Fibroblast of the conjunctiva (primary cell): ENCODE measurements at regions not wholly inside any gene's neighbourhood (a gene's known extent, or its start where the extent isn't known, plus 50 kb on each side); places are given as distances from the start of the nearest gene placed in this dataset.

Experiments
- DNase-seq: peaks from one replicate; pipeline ENCODE4 v3.0.0-alpha.2; 2010; ENCODE audit warnings: low read depth

DNA sequence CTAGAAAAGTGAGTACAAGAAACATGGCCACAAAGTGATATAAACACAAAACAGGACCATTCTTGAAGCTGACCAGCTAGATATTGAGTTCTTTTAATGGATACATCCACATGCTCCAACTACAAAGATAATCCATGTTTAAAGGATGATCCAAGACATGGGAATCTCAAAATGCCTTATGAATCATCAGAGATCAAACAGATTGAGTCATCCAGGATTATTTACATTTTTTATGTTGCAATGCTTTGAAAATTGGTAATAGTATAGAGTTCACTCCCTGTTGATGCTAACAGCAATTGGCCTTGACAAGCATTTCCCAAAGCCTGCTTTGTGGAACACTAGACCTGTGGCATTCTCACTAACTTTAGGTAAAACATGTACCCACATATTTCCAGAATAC, 293.0 kb upstream of the TBX3 start:
- DNase-seq = peak; percentile 44

DNA sequence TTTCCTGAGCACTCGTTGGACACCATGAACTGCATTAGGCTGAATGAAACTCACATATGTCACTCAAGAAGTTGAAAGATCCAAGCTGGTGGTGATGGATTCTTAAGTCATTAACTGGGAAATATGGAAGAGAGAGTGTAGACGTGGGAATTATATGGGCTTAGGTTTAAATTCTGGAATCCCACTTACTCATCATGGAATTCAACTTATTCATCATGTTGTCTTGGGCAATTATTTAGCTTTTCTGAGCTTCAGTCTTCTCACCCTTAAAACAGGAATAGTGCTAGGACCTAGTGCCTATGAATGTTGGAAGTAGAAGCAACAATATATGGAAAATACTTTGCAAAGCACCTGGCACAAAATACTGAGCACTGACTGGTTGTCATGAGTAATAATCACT, 292.4 kb upstream of the TBX3 start:
- DNase-seq = no peak

DNA sequence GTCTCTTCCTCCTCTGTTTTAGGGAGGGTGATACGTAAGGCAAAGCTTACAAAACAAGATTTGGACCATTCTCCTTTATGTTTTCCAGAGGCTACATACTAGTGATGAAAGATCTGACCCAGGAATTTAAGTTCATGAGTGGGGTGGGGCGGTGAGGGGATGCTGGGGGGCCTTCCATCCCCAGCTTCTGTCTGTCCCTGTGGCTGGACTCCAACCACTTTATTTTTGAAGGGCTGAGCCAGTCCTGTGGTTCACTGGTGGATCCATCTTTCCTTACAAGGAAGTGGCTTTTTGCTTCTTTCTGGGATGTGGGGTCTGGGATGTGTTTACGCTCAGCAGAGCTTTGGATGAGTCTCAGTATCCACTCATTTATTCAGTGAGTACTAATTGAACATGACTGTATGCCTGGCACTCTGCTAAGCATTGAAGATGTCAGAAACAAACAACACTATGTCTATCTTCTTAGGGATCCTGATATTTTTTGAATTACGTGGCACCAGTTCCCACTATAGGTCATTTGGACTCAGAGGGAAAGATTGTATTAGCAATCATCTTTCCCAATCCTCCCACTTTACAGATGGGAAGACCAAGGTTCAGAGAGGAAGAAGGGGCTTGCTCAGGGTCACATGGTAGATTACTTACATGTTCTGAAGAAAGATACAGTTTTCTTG, 291.8 kb upstream of the TBX3 start:
- no peak for DNase-seq

DNA sequence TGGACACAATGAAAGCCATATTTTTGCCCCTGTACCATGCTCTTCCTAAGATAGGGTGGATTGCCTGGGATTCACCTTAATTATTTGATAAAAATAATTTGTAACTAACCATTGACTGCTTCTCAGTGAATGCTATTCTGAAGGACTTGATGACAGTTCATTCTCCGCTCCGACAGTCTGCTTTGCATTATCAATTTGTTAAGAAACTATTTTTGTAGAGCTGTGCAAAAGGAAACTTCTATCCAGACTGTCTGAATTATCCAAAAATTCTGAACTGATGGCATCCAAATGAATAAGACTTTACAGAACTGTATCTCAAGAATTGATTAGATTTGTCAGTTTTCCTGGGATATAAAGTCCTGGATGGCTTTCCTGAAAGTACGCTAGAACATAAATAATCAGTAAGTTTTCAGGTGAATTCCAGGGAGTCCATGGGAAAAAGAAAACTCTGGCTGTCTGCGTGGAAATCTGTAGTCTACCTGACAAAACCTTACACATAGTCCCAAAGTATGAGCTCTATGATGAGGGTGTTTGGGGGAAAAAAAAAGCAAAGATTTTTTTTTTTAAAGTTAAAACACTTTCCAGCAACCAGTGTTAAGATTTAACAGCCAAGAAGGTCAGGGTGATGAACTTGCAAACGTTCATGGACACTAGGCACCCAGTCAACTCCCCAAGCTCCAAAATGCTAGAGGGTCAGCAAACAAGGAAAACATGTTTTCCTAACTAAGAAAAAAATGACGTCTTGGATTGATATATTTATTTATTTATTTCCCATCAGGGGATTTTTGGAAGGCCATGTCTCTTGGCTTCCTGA, 291.1 kb upstream of the TBX3 start:
- no peak for DNase-seq

DNA sequence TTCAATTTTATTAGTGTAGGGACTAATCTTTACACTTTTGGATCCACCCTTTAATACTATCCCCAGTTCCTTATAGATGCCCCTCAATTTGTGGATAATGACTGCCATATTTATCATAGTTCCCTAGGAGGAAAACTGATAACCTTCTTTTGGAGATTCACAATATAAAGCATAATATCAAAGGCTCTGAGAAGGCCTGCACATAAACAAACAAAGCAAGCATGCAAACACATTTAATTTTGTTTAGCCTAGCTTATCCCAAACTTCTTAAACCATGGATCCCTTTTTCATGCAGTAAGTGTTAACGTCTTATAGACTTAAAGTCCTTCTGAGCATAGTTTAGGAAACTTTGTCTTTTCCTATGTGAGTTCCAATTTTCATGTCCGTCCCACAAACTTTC, 290.4 kb upstream of the TBX3 start:
- DNase-seq = no peak

DNA sequence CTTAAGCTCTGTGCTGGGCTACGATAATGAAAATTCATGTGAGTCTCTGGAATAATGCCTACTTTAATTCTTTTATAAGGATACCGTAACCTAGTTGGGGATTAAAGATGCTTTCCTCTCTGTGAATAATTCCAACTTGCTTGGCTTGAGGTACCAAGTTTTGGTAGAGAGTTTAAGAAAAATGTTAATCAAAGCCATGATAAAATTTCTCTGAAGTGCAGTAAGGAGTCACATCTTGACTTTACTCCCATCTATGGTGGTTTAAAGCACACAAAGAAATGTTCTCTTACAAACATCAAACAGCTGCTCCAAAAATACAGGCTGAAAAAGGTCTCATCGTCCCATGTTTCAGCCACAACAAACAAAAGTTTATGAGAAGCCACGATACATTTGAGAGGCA, 284.8 kb upstream of the TBX3 start:
- DNase-seq = no peak

DNA sequence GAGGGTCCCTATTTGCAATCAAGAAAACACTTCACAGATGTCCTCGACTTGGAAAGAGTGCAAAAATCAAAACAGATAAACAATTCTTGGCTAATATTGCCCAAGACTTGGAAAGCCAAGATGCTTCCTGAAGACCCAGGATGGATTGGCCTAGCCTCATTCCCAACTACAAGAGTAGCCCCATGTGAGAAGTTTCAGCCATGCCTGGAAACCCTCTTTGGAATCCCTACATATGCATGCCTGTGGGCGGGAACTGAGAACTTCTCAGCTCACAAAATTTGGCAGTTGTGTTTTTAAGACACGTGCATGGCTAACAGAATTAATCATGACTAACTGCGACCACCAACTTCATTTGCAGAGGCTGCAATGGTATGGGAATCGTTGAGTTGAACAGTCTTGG, 283.2 kb upstream of the TBX3 start:
- DNase-seq = no peak

DNA sequence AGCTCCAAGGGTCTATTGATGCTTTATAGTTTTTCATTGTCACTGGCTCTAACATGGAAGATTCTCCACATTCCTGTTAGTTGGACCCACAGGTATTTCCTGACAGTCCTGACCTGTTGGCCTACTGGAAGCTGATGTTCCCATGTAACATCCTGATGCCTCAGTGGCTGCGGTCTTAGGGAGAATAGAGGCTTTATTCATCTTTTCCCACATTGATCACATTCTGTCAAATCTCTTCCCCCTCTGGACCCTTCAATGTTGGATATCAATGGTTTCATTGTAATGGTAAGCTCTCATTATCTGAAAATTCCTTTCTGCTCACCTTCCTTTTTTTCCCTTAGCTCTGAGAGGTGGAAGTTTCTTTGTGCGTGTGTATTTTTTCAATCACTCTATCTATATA, 280.9 kb upstream of the TBX3 start:
- no peak for DNase-seq

DNA sequence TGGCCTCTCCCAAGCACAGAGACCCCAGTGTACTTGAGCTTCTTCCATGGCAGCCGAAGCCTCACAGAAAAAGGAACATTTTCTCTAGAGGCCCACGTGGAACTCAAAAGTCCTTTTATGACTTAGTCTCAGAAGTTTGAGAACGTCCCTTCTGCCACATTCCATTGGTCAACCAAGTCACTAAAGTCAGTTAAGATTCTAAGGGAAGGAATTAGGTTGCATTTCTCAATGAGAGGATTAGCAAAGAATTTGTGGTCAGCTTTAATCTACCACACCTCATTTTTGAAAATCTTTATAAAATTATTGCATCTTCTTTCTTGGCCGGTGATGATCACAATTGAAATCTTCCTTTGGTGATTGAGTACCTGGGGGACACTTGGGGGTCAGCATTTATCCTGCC, 279.9 kb upstream of the TBX3 start:
- DNase-seq = no peak

DNA sequence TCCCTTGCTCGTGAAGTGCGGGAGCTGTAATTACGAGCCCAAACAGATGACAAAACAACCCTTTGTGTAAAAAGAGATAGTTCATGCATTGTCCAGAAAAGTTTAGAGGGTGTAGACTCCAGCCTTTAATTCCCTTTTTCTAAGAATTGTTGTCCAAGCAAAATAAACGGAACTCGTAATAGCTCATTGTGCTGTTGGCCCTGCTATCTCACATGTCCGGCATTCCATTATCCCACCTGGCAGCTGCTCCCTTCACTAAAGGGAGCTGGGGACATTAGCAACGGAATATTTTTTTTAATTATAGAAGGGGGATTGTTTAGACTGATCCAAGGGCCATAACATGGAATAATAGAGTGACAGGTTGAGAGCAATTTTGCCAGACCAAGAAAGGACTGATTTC, 277.5 kb upstream of the TBX3 start:
- DNase-seq = no peak

DNA sequence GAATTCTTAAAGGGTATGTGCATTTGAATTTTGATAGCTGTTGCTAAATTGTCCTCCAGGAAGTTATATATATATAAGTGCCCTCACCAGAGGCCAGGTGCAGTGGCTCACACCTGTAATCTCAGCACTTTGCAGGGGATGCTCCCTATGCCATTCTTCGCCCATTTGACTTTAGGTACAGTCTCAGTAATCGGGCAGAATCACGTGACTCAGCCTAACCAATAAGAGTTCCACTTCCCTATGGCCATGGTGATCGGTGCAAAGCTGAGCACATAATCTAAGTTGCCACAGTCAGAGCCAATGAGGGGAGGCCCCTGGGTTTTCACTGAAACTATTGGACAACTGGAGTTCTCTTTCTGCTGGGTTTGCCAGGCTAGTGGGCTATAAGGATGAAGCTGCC, 274.6 kb upstream of the TBX3 start:
- DNase-seq = no peak

DNA sequence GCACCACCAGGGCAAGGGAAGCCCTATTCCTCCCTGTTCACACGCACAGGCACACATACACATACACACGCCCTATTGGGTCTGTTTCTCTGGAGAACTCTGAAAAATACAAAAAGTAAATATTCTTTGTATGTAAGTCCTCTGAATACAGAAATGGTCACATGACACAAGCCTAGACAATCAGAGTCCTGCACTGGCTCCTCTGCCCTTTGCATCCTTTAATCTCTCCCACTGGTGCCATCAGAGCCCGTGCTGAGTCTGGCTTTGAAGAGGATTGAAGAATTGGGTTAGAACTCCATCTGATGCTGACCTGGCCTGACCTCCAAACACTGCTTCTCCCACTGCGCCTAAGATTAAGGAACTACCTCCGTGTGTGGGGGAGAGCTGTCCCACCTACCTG, 273.2 kb upstream of the TBX3 start:
- DNase-seq = no peak

DNA sequence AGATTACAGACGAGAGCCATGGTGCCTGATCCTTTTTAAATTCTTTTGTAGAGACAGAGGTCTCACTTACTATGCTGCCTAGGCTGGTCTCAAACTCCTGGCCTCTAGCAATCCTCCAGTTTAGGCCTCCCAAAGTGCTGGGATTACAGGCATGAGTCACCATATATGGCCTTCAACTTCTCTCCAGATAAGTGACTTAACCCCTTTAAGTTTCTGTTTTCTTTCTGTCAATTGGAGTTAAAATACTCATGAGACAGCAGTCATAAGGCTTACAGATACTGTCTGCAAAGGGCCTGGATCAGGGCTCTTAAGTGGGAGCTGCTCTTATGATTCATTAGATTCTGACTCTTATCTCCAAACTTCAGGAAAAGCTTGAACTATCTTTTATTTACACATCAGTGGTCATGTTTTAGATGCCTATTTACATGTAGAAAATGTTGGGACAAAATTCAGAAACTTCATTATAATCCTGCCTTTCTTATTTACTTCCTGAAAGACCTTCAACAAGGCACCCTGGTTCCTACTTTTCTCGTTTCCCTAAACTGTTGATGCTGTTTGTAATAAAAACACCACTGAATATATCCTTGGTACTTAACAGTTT, 271.5 kb upstream of the TBX3 start:
- DNase-seq = no peak

DNA sequence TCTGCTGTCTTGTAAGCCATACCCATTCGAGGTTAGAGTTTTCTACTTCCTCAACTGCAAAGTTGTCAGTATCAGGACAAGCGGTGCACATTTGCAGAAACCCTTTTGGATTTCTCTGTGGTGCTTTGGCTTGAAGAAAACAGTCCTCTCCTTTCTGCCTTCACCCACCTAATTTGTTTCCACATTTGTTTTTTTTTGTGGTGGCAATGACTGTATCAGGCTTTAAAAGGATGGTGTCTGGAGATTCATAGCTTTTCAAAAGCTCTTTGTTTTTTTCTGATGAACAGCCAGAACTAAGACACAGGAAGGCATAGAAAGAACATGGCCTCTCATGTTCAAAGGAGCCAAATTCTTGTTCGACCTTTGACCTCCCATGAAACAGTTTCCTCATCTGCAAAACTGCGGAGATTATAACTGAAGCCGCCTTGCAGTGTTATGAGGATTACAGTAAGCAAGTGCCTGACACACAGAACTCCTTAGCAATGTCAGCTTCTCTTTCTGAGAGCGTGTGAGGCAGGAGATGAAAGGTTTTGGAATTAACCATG, 270.6 kb upstream of the TBX3 start:
- DNase-seq = no peak

DNA sequence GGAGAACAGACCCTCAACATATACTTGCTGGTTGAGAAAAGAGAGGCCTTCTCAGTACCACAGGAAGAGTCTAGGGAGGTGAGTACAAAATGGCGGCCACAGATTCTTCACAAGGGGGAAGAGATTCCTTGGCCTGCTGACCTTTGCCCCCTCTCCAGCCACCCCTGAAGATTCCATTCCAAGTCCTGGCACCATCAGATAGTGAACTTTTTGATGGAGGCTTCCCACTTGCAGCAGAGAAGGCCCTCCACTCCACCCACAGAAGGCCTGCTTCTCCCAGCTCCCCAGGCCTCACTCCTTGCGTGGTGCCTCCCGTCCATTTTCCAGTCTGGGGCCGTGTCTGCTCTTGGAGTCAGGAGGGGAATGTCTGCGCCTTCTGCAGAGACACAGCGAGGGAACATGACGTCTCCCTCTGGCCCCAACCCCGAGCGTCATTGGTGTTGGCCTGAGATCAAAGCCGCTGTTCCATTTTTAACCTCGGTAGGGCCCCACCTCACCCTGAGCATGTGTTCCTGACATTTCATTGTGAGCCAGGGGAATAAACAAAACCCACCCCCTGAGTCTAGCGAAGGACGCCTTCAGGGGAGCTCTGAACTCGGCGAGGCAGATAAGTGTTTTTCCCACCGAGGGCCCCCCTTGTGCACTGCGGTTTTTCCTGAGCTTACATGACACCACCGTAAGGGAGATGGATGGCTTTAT, 268.7 kb upstream of the TBX3 start:
- no peak for DNase-seq

DNA sequence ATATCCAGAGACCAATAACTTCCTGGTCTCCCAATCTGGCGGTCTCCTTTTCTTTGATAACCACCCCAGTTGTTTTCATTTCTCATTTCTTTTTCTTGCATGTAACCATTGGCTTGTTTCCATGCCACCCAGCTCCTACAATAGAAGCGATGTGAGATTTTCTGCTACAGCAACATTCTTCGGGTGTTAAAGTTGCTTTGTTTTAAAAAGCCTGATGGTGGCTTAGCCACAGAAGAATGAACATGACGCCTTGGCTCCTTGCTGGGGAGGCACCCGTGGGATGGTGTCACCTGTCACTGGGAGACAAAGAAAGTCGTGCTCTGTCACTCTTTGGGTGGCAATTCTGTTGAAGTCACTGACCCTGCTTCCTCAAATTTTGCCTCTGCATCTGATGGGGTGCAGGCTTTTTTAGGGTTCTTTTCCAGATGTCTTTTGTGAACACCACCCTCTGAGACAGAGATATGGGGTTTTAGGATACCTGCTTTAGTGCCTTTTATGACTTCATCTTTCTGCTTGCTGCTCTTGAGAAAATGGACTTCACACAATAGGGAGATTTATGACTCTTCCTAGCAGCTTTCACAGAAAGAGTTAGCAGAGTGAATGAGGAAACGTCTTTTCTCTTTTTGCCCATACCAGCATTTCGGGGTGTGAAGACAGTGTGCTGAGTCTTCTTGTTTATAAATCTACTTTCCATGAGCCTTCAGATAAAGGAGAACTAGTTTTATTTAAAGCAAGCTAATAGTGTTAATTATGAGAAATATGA, 265.3 kb upstream of the TBX3 start:
- no peak for DNase-seq

DNA sequence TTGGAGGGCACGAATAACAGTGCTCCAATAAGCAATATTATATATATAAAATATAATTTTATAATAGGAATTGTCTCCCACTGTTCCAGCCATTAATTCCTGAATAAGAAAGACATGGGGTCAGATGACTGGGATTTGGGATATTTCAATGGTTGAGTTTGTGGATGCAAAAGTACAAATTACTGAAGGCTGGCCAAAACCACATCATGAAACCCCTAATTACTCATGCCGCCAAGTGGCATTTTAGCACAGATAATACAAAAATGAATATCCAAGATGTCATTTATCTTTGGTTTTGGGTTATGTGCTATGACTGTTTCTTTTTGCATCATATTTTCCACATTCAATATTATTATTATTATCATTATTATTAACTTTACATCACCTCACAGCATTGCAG, 261.4 kb upstream of the TBX3 start:
- DNase-seq = no peak

DNA sequence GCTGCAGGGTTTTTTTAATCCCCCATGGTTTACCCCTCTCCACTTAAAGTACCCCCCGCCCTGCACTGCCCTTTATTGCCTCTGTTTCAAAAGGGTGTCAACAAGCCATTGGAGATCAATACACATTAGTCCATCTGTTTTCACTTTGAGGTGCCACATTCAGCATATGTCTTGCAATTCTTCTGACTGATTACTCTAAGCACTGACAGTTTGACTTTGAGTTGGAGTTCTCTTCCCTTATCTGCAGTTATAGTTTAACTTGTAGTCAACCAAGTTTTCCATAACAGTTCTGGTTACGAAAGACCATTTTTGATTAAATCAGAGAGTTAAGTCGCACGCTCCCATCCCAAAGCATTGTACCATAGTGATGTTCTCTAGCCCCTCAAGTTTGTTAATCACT, 260.8 kb upstream of the TBX3 start:
- no peak for DNase-seq

DNA sequence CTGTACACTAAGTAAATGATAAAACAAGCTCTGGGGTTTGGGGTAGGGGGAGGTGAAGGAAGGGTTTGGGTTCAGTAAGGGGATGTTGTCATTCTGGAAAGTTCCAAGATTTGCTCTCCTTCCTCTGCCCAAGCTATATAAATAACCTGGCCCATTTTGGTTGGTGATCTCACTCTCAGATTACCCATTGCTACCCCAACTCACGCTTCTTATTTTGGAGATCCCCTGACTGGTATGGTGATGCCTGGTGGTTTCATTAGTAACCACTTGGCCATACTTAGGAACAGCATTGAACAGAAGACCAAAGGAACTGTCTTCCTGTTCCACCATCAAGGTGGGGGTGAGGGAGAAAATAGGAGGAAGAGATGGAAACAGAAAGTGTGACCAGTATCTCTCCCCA, 259.6 kb upstream of the TBX3 start:
- DNase-seq = no peak

DNA sequence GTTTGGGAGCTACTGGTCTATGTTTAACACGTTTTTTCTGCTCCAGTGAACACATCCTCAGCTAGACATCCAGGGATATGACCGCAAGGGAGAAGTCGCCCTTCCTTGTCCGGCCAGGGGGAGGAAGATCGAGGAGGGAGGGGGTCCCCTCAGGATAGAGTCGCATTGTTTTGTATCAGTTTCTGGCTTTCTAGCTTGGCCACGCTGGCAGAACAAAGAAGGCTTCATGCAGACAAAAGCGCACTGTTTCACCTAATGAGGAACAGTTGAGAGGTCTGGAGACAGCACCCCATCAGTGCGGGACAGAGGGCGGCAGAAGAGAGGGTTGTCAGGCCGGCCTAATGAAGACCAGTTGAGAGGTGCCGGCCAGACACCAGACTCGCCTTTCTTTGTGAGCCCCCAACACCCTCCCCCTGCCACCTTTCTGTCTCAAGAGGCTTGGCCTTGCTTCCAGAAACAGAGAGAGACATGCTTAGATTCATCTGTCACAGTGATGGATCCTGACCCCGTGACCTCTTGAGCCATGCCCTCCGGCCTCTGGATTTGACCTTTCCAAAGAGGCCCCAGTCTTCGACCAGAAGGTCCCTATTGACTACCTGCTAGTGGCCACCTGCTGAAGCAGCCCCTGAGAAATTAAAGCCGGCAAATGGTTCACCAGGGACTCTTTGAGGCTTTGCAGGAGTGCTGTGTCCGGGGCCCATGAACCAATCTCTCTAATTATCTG, 254.7 kb upstream of the TBX3 start:
- no peak for DNase-seq
